ENCODE measurements at regions not wholly inside any gene's neighbourhood (a gene's known extent, or its start where the extent isn't known, plus 50 kb on each side); places are given as distances from the start of the nearest gene placed in this dataset.
"Not testable (repeated sequence)": the region's sequence is repeated elsewhere in the genome, so short reads cannot be mapped to it uniquely, and the experiment has no call there.

DNA sequence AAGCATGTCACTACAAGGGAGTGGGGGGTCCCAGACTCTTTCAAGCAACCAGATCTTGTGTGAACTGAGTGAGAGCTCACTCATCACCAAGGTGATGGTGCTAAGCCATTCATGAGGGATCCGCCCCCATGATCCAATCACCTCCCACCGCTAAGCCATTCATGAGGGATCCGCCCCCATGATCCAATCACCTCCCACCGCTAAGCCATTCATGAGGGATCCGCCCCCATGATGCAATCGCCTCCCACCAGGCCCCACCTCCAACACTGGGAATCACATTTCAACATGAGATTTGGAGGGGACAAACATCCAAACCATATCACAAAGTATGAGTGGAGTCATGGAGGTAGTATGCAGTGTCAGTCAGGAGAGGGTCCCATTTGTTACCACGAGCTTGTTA lies 64.8 kb upstream of the PROKR2 start:
- not testable (repeated sequence) for DNase-seq

DNA sequence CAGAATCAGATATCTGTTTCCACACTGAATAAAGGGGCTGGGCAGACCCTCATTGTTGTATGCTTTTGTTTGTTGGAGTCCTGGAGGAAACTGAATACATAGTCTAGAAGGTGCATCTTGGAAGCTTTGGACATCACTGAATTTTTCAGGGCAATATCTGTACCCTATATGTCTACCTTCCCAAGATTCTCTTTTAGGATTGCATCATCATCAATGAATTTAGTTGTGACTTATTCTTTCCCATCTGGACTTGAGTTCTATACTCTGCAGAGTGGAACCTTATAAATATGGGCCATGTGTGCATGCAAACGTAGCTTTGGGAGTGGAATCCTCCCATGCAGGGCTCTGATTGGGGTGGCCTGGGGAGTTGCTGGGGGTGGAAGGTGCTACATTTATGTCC lies 60.7 kb upstream of the PROKR2 start:
- DNase-seq: no peak

DNA sequence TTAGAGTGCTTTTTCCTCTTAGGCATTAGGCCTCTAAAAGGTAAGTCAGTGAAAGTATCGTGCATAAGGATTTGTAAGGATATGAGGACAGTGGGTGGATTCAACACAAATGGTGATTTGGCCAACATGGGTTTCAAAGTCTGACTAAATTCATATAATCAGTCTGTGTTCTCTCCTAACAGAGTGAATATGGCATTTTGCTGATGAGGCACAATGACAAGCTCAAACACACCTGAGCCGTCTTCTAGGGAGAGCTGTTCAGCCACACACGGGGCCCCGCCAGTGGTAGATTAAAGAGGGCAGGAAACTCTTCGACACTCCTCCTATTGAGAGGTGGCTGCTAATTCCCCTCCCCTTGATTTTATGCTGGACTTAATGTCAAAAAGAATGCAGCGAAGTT lies 59.5 kb upstream of the PROKR2 start:
- DNase-seq: no peak

DNA sequence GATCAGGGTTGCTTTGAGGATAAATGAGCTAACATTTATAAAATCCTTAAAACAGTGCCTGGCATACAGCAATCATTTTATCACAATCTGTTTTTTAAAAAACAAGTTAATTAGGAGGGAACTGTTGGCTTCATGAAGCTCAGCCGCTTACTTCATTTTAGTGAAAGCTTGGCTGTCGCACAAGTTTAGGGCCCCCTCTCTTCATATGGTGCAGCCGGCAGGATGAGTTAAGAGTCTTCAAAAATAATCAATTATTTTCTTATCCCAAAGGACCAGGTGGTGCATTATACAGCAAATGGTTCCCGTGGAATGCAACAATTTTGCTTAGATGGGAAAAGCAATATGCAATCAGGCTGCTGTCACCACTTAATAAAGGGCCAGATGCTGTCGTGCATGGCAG lies 57.4 kb upstream of the PROKR2 start:
- DNase-seq: no peak

DNA sequence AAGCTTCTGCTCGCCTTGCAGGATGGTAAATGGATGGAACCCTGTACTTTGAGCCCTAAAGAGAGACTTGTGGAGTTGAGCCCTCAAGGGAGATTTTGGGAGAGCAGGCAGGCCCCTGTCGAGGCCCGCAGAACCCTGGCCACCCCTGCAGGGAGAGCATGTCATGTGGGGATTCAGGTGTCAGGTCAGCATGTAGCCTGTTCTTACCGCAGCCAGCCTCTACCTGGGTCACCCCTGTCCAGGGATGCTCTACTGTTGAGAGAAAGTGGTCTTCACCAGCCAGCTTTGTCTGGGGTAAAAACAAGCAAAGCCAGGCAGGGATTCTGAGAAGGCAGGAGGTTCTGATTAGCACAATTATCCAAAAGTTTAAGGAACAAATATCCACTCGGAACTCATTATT lies 55.6 kb upstream of the PROKR2 start:
- DNase-seq: no peak

DNA sequence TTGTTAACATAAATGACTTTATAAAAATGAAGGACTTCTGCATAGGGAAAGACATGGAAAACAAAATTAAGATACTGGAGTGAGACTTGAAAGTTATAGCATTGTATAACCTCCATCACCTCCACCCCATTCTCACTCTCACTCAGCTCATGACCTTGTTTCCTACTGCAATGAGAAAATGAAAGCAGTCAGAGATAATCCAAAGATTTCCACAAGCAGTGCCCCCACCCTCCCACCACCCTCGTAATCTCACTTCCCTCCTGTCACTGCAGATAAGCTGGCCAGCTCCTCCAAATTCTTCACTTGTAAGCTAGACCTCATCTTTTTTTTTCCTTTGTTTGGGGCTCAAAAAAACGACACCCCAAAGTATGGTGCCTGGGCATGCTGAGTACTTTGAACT lies 52.9 kb upstream of the PROKR2 start:
- DNase-seq: no peak
